ENCODE measurements at regions not wholly inside any gene's neighbourhood (a gene's known extent, or its start where the extent isn't known, plus 50 kb on each side); places are given as distances from the start of the nearest gene placed in this dataset.

DNA sequence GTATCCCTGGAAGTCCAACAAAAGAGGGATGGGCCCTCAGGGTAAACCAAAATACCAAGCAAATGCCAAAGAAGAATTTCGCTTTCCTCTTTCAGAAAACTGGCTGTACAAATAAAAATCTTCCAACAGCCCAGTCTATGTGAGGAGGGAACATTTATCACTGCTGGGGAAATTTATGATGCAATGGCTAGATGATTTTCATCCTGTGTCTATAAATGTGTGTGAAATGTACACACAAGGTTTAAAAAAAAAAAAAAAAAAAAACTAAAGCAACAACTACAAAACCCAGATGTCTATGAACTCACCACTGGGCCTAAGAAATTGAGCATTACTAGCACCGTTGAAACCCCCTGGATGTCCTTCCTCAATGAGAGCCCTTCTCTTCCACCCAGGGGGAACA is 68.7 kb upstream of the SLC4A11 start (continued):
- TF ChIP-seq, protein P1, sequence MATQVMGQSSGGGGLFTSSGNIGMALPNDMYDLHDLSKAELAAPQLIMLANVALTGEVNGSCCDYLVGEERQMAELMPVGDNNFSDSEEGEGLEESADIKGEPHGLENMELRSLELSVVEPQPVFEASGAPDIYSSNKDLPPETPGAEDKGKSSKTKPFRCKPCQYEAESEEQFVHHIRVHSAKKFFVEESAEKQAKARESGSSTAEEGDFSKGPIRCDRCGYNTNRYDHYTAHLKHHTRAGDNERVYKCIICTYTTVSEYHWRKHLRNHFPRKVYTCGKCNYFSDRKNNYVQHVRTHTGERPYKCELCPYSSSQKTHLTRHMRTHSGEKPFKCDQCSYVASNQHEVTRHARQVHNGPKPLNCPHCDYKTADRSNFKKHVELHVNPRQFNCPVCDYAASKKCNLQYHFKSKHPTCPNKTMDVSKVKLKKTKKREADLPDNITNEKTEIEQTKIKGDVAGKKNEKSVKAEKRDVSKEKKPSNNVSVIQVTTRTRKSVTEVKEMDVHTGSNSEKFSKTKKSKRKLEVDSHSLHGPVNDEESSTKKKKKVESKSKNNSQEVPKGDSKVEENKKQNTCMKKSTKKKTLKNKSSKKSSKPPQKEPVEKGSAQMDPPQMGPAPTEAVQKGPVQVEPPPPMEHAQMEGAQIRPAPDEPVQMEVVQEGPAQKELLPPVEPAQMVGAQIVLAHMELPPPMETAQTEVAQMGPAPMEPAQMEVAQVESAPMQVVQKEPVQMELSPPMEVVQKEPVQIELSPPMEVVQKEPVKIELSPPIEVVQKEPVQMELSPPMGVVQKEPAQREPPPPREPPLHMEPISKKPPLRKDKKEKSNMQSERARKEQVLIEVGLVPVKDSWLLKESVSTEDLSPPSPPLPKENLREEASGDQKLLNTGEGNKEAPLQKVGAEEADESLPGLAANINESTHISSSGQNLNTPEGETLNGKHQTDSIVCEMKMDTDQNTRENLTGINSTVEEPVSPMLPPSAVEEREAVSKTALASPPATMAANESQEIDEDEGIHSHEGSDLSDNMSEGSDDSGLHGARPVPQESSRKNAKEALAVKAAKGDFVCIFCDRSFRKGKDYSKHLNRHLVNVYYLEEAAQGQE (IDR thresholded peaks at IDR 0.05; ENCODE audit: low read depth, low read length), result no peak
- no peak for TF ChIP-seq CBX5 (IDR thresholded peaks at IDR 0.05; ENCODE audit: low read depth)

DNA sequence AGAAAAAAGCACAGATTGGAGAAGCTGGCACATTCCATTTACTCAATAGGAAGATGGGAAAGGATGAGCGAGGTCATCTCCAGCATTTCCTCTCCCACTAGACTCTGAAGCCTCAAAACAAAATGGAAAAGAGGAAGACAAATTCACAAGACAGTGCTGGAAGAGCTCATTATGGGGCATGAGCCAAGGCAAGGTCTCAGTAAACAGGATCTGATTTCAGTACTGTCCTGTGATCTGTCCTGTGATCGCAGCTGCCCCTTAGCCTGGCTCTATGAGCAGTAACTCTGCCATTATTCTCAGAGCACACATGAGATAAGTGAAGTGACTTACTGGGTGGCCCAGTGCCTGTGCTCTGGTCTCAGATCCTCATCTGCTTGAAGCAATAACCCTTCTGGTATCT is 68.1 kb upstream of the SLC4A11 start:
- DNase-seq (ENCODE audit: low read depth, low spot score) (no peak), ATAC-seq (no peak), FAIRE-seq (no peak)
- no peaks in the 10 kb centered on the region for H3K9me3 ChIP-seq (replicated peaks; ENCODE audit: control insufficient read depth, insufficient read depth, low read length)
- H3K27ac ChIP-seq (ENCODE audit: control insufficient read depth, insufficient read depth), result no peak overlapping the region
- WGBS (ENCODE audit: insufficient coverage, insufficient replicate concordance, low lambda C conversion rate, missing lambda C conversion rate), result 13% methylated on average over 2 of the region's 2 CpGs
- H3K4me3 ChIP-seq, result no peak overlapping the region
- SMC1A ChIA-PET (ENCODE audit: uncharacterized antibody, unreplicated experiment), result interaction anchor here (0.7 to 1.0 kb wide), 3 partner anchors 8 to 430 kb away, joined by 3 read pairs; no protein-coding TSS in a partner anchor
- no peaks in the 10 kb centered on the region for H3K36me3 ChIP-seq (ENCODE audit: control insufficient read depth in 2 of 2, insufficient read depth in 2 of 2, low read length in 1 of 2)
- H3K9ac ChIP-seq (ENCODE audit: control insufficient read depth, insufficient read depth, low read length), result no peak overlapping the region
- no TSS peak for BruUV-seq (replicated peaks)
- POLR2A ChIA-PET, result no interaction called here
- in situ Hi-C loops (cut with MboI), result no loop called here
- no peak overlapping the region for H3K4me2 ChIP-seq (ENCODE audit: control insufficient read depth, insufficient read depth)
- H4K20me1 ChIP-seq (ENCODE audit: control insufficient read depth, insufficient read depth), result no peaks in the 10 kb centered on the region
- H2AFZ ChIP-seq (ENCODE audit: control insufficient read depth, low read depth, low read length), result no peak overlapping the region
- intact Hi-C loops (cut with micrococcal nuclease; ENCODE audit: unreplicated experiment), result no loop called here
- no peaks in the 10 kb centered on the region for H3K27me3 ChIP-seq (replicated peaks in 1 of 2; ENCODE audit: control insufficient read depth in 2 of 2, insufficient read depth in 2 of 2, low read length in 1 of 2)
- CTCF ChIA-PET, result interaction anchor here (0.5 to 1.7 kb wide), 3 partner anchors 9 to 654 kb away, joined by 3 to 6 read pairs (median 4); no protein-coding TSS in a partner anchor
- H3K4me1 ChIP-seq (ENCODE audit: control insufficient read depth, insufficient read depth, low read length), result no peaks in the 10 kb centered on the region
- H3K79me2 ChIP-seq (ENCODE audit: control insufficient read depth, insufficient read depth, low read length), result no peaks in the 10 kb centered on the region
- RAD21 ChIA-PET (ENCODE audit: unreplicated experiment), result no interaction called here
- no peak for TF ChIP-seq PAX8 (IDR thresholded peaks at IDR 0.05)
- TF ChIP-seq, protein P2, sequence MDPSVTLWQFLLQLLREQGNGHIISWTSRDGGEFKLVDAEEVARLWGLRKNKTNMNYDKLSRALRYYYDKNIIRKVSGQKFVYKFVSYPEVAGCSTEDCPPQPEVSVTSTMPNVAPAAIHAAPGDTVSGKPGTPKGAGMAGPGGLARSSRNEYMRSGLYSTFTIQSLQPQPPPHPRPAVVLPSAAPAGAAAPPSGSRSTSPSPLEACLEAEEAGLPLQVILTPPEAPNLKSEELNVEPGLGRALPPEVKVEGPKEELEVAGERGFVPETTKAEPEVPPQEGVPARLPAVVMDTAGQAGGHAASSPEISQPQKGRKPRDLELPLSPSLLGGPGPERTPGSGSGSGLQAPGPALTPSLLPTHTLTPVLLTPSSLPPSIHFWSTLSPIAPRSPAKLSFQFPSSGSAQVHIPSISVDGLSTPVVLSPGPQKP (IDR thresholded peaks at IDR 0.05; ENCODE audit: low read depth, low read length), result no peak
- TF ChIP-seq, protein P3, sequence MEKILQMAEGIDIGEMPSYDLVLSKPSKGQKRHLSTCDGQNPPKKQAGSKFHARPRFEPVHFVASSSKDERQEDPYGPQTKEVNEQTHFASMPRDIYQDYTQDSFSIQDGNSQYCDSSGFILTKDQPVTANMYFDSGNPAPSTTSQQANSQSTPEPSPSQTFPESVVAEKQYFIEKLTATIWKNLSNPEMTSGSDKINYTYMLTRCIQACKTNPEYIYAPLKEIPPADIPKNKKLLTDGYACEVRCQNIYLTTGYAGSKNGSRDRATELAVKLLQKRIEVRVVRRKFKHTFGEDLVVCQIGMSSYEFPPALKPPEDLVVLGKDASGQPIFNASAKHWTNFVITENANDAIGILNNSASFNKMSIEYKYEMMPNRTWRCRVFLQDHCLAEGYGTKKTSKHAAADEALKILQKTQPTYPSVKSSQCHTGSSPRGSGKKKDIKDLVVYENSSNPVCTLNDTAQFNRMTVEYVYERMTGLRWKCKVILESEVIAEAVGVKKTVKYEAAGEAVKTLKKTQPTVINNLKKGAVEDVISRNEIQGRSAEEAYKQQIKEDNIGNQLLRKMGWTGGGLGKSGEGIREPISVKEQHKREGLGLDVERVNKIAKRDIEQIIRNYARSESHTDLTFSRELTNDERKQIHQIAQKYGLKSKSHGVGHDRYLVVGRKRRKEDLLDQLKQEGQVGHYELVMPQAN (conservative IDR thresholded peaks at IDR 0.05), result no peak
- TF ChIP-seq, protein P4, sequence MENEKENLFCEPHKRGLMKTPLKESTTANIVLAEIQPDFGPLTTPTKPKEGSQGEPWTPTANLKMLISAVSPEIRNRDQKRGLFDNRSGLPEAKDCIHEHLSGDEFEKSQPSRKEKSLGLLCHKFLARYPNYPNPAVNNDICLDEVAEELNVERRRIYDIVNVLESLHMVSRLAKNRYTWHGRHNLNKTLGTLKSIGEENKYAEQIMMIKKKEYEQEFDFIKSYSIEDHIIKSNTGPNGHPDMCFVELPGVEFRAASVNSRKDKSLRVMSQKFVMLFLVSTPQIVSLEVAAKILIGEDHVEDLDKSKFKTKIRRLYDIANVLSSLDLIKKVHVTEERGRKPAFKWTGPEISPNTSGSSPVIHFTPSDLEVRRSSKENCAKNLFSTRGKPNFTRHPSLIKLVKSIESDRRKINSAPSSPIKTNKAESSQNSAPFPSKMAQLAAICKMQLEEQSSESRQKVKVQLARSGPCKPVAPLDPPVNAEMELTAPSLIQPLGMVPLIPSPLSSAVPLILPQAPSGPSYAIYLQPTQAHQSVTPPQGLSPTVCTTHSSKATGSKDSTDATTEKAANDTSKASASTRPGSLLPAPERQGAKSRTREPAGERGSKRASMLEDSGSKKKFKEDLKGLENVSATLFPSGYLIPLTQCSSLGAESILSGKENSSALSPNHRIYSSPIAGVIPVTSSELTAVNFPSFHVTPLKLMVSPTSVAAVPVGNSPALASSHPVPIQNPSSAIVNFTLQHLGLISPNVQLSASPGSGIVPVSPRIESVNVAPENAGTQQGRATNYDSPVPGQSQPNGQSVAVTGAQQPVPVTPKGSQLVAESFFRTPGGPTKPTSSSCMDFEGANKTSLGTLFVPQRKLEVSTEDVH (IDR thresholded peaks at IDR 0.05; ENCODE audit: low read depth, partially characterized antibody), result no peak
- TF ChIP-seq EED (IDR thresholded peaks at IDR 0.05; ENCODE audit: low read depth), result no peak
- TF ChIP-seq SPI1 (IDR thresholded peaks at IDR 0.05; ENCODE audit: borderline replicate concordance, insufficient read depth, low read depth, low read length), result no peak
- TF ChIP-seq, protein P5, sequence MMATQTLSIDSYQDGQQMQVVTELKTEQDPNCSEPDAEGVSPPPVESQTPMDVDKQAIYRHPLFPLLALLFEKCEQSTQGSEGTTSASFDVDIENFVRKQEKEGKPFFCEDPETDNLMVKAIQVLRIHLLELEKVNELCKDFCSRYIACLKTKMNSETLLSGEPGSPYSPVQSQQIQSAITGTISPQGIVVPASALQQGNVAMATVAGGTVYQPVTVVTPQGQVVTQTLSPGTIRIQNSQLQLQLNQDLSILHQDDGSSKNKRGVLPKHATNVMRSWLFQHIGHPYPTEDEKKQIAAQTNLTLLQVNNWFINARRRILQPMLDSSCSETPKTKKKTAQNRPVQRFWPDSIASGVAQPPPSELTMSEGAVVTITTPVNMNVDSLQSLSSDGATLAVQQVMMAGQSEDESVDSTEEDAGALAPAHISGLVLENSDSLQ (IDR thresholded peaks at IDR 0.05), result no peak
- no peak for TF ChIP-seq PML (IDR thresholded peaks at IDR 0.05; ENCODE audit: low read length)
- no peak for TF ChIP-seq RCOR1 (conservative IDR thresholded peaks at IDR 0.05; ENCODE audit: low read depth, low read length)
- TF ChIP-seq SREBF1 (IDR thresholded peaks at IDR 0.05; ENCODE audit: low read length), result no peak
- no peak for TF ChIP-seq HDAC6 (IDR thresholded peaks at IDR 0.05; ENCODE audit: unreplicated experiment)
